ENCODE measurements at regions not wholly inside any gene's neighbourhood (a gene's known extent, or its start where the extent isn't known, plus 50 kb on each side); places are given as distances from the start of the nearest gene placed in this dataset.
A peak's percentile ranks its signal among the peaks of the same experiment; 100 is the strongest.
"Not testable (repeated sequence)": the region's sequence is repeated elsewhere in the genome, so short reads cannot be mapped to it uniquely, and the experiment has no call there.

GRCh38 chr7:87007038-87007437, 52.4 kb downstream of the ELAPOR2 start:
- no peak for DNase-seq (ENCODE audit: low read depth)

GRCh38 chr7:87004956-87005355, 54.5 kb downstream of the ELAPOR2 start:
- no peak for DNase-seq (ENCODE audit: low read depth)

- no peak for DNase-seq (ENCODE audit: low read depth)
Observed at GRCh38 chr7:87003872-87004798, 55.3 kb downstream of the ELAPOR2 start.

GRCh38 chr7:87001214-87001613, 58.2 kb downstream of the ELAPOR2 start:
- peak; percentile 20 for DNase-seq (ENCODE audit: low read depth)

GRCh38 chr7:87000344-87000743, 59.1 kb downstream of the ELAPOR2 start:
- no peak for DNase-seq (ENCODE audit: low read depth)

GRCh38 chr7:86999750-87000149, 59.7 kb downstream of the ELAPOR2 start:
- DNase-seq (ENCODE audit: low read depth), result no peak

- DNase-seq (ENCODE audit: low read depth), result no peak
Observed at GRCh38 chr7:86995814-86996213, 63.6 kb downstream of the ELAPOR2 start.

- DNase-seq (ENCODE audit: low read depth), result no peak
Observed at GRCh38 chr7:86995052-86995725, 64.3 kb downstream of the ELAPOR2 start.

- DNase-seq (ENCODE audit: low read depth), result peak; percentile 28
Observed at GRCh38 chr7:86991771-86992191, 67.7 kb downstream of the ELAPOR2 start.

- DNase-seq (ENCODE audit: low read depth), result no peak
Observed at GRCh38 chr7:86991093-86991769, 68.2 kb downstream of the ELAPOR2 start.

- DNase-seq (ENCODE audit: low read depth), result no peak
Observed at GRCh38 chr7:86989407-86989806, 70.0 kb downstream of the ELAPOR2 start.

GRCh38 chr7:86987834-86988233, 71.6 kb downstream of the ELAPOR2 start:
- DNase-seq (ENCODE audit: low read depth), result not testable (repeated sequence)

- not testable (repeated sequence) for DNase-seq (ENCODE audit: low read depth)
Observed at GRCh38 chr7:86987358-86987757, 72.1 kb downstream of the ELAPOR2 start.

- DNase-seq (ENCODE audit: low read depth), result not testable (repeated sequence)
Observed at GRCh38 chr7:86985342-86985741, 74.1 kb downstream of the ELAPOR2 start.

GRCh38 chr7:86983654-86984053, 75.8 kb downstream of the ELAPOR2 start:
- DNase-seq (ENCODE audit: low read depth), result not testable (repeated sequence)

GRCh38 chr7:86981937-86982336, 77.5 kb downstream of the ELAPOR2 start:
- DNase-seq (ENCODE audit: low read depth), result not testable (repeated sequence)

- no peak for DNase-seq (ENCODE audit: low read depth)
Observed at GRCh38 chr7:86981127-86981526, 78.3 kb downstream of the ELAPOR2 start.

GRCh38 chr7:86980223-86980622, 79.2 kb downstream of the ELAPOR2 start:
- DNase-seq (ENCODE audit: low read depth), result no peak

- DNase-seq (ENCODE audit: low read depth), result no peak
Observed at GRCh38 chr7:86978808-86979506, 80.5 kb downstream of the ELAPOR2 start.

- no peak for DNase-seq (ENCODE audit: low read depth)
Observed at GRCh38 chr7:86976958-86977357, 82.5 kb downstream of the ELAPOR2 start.

GRCh38 chr7:86975914-86976313, 83.5 kb downstream of the ELAPOR2 start:
- no peak for DNase-seq (ENCODE audit: low read depth)

GRCh38 chr7:86975449-86975848, 84.0 kb downstream of the ELAPOR2 start:
- DNase-seq (ENCODE audit: low read depth), result no peak

Measured in GM04504 (cell line).